Neural cell (in vitro differentiated cells): ENCODE measurements at regions not wholly inside any gene's neighbourhood (a gene's known extent, or its start where the extent isn't known, plus 50 kb on each side); places are given as distances from the start of the nearest gene placed in this dataset.

Source experiments
- H2AFZ ChIP-seq: fragments of 200-600, 300-800 bp; sonication (generic), shearing (Covaris generic); 2 replicates; pipeline ENCODE4 v1.6.0; 2014; ENCODE audit warnings: low read depth, mild to moderate bottlenecking, antibody characterized with exemption, low read length, moderate library complexity
- H3F3A ChIP-seq: fragments of 200-600 bp; shearing (Covaris generic); 2 replicates; pipeline ENCODE4 v1.6.1; 2016; ENCODE audit warnings: mild to moderate bottlenecking, moderate library complexity, mixed read lengths, antibody characterized with exemption, low read length; ENCODE audit not compliant: insufficient read depth, poor library complexity, severe bottlenecking
- H3K27ac ChIP-seq: fragments of 200-600, 300-800 bp; sonication (generic), shearing (Covaris generic); 2 replicates; pipeline ENCODE4 v1.5.1; 2014; ENCODE audit warnings: mild to moderate bottlenecking, low read length, moderate library complexity
- H3K27me3 ChIP-seq: fragments of 300-800, 200-600 bp; sonication (generic), shearing (Covaris generic); 2 replicates; pipeline ENCODE4 v1.6.0; 2014; ENCODE audit warnings: mild to moderate bottlenecking, low read depth, low read length, moderate library complexity; ENCODE audit not compliant: insufficient read depth
- H3K36me3 ChIP-seq: fragments of 300-800, 200-600 bp; sonication (generic), shearing (Covaris generic); 2 replicates; pipeline ENCODE4 v1.5.1; 2014; ENCODE audit warnings: mild to moderate bottlenecking, antibody characterized with exemption, low read length, moderate library complexity; ENCODE audit not compliant: insufficient read depth
- H3K4me2 ChIP-seq: fragments of 300-800, 200-600 bp; sonication (generic), shearing (Covaris generic); 2 replicates; pipeline ENCODE4 v1.6.0; 2014; ENCODE audit warnings: mild to moderate bottlenecking, low read length
- H3K4me3 ChIP-seq: fragments of 300-800, 200-600 bp; sonication (generic), shearing (Covaris generic); 2 replicates; pipeline ENCODE4 v1.5.1; 2014; ENCODE audit warnings: mild to moderate bottlenecking, low read length, moderate library complexity
- H3K79me2 ChIP-seq: fragments of 200-600 bp; shearing (Covaris generic); replicated peaks from 2 replicates; pipeline ENCODE4 v1.6.0; 2014; ENCODE audit warnings: mild to moderate bottlenecking, low read length, moderate library complexity; ENCODE audit not compliant: insufficient read depth
- H3K9ac ChIP-seq: fragments of 300-800, 200-600 bp; sonication (generic), shearing (Covaris generic); 2 replicates; pipeline ENCODE4 v1.6.1; 2016; ENCODE audit warnings: mild to moderate bottlenecking, low read length, mixed read lengths
- H3K9me2 ChIP-seq: fragments of 200-600 bp; shearing (Covaris generic); 2 replicates; pipeline ENCODE4 v1.6.1; 2016; ENCODE audit warnings: mild to moderate bottlenecking, low read length, mixed read lengths; ENCODE audit not compliant: insufficient read depth
- H3K9me3 ChIP-seq: fragments of 200-600, 300-800 bp; sonication (generic), shearing (Covaris generic); 2 replicates; pipeline ENCODE4 v1.6.1; 2016; ENCODE audit warnings: mild to moderate bottlenecking, mixed run types, low read length, moderate library complexity, mixed read lengths
- H4K20me1 ChIP-seq: fragments of 200-600 bp; shearing (Covaris generic); 2 replicates; pipeline ENCODE4 v1.6.1; 2016; ENCODE audit warnings: mild to moderate bottlenecking, mixed run types; ENCODE audit not compliant: insufficient read depth
- CTCF ChIP-seq: fragments of 450-650 bp; IDR thresholded peaks from 2 replicates; pipeline ENCODE4 v1.5.1; 2014; ENCODE audit warnings: antibody characterized with exemption, mild to moderate bottlenecking, moderate library complexity; ENCODE audit not compliant: poor library complexity, severe bottlenecking
- EP300 ChIP-seq: fragments of 450-650 bp; conservative IDR thresholded peaks from 2 replicates; pipeline ENCODE4 v1.6.1; 2014; ENCODE audit warnings: antibody characterized with exemption, mild to moderate bottlenecking, moderate library complexity; ENCODE audit not compliant: poor library complexity, severe bottlenecking
- EZH2 ChIP-seq: fragments of 200-600, 300-800 bp; shearing (Covaris generic), sonication (generic); IDR thresholded peaks from 2 replicates; pipeline ENCODE4 v1.6.1; 2014; ENCODE audit warnings: antibody characterized with exemption, low read length, borderline replicate concordance, mild to moderate bottlenecking; ENCODE audit not compliant: insufficient read depth, poor library complexity, severe bottlenecking
- MXI1 ChIP-seq: fragments of 450-650 bp; conservative IDR thresholded peaks from 2 replicates; pipeline ENCODE4 v1.6.1; 2014; ENCODE audit warnings: antibody characterized with exemption, mild to moderate bottlenecking; ENCODE audit not compliant: poor library complexity, severe bottlenecking
- POLR2AphosphoS5 ChIP-seq: IDR thresholded peaks from 2 replicates; pipeline ENCODE4 v1.6.1; 2012
- RAD21 ChIP-seq: fragments of 450-650 bp; conservative IDR thresholded peaks from 2 replicates; pipeline ENCODE4 v1.6.1; 2014; ENCODE audit warnings: antibody characterized with exemption, mild to moderate bottlenecking, moderate library complexity
- SMC3 ChIP-seq: fragments of 450-650 bp; conservative IDR thresholded peaks from 2 replicates; pipeline ENCODE4 v1.6.1; 2014; ENCODE audit warnings: antibody characterized with exemption, mild to moderate bottlenecking, moderate library complexity; ENCODE audit not compliant: poor library complexity
- TAF1 ChIP-seq: IDR thresholded peaks from 2 replicates; pipeline ENCODE4 v1.6.1; 2012; ENCODE audit warnings: low read depth
- TF ChIP-seq, protein P1 (sequence below): IDR thresholded peaks from 2 replicates; pipeline ENCODE4 v1.6.1; 2012; ENCODE audit warnings: borderline replicate concordance

DNA sequence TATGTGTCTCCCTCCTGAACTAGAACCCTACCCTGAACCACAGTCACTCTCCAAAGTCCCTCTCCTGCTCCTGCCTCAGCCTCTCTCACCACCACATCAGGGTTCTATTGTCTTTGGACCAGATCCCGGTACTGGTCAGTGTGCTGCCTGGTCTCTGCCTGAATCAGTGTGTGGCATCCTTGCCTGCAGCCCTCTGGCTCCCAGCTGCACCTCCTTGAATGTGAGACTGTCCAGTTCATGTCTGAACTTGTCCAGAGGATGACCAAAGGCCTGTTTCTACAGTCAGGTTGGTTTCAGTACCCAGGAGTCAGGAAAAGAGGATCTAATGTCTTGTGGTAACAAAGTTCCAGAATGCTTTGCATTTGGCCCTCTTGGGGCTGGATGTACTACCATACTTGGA lies 76.8 kb upstream of the RANBP3L start:
- H3K9ac ChIP-seq, result no peak overlapping the region
- no peaks in the 10 kb centered on the region for H3K9me2 ChIP-seq
- H4K20me1 ChIP-seq, result no peaks in the 10 kb centered on the region
- H3K36me3 ChIP-seq, result no peaks in the 10 kb centered on the region
- TF ChIP-seq POLR2AphosphoS5 (no peak), RAD21 (no peak), CTCF (no peak), SMC3 (no peak), TAF1 (no peak)
- TF ChIP-seq, protein P1, sequence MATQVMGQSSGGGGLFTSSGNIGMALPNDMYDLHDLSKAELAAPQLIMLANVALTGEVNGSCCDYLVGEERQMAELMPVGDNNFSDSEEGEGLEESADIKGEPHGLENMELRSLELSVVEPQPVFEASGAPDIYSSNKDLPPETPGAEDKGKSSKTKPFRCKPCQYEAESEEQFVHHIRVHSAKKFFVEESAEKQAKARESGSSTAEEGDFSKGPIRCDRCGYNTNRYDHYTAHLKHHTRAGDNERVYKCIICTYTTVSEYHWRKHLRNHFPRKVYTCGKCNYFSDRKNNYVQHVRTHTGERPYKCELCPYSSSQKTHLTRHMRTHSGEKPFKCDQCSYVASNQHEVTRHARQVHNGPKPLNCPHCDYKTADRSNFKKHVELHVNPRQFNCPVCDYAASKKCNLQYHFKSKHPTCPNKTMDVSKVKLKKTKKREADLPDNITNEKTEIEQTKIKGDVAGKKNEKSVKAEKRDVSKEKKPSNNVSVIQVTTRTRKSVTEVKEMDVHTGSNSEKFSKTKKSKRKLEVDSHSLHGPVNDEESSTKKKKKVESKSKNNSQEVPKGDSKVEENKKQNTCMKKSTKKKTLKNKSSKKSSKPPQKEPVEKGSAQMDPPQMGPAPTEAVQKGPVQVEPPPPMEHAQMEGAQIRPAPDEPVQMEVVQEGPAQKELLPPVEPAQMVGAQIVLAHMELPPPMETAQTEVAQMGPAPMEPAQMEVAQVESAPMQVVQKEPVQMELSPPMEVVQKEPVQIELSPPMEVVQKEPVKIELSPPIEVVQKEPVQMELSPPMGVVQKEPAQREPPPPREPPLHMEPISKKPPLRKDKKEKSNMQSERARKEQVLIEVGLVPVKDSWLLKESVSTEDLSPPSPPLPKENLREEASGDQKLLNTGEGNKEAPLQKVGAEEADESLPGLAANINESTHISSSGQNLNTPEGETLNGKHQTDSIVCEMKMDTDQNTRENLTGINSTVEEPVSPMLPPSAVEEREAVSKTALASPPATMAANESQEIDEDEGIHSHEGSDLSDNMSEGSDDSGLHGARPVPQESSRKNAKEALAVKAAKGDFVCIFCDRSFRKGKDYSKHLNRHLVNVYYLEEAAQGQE, result no peak
- H3K27me3 ChIP-seq, result no peaks in the 10 kb centered on the region
- H3K4me2 ChIP-seq, result no peak overlapping the region
- no peak overlapping the region for H3K4me3 ChIP-seq
- no peaks in the 10 kb centered on the region for H3K79me2 ChIP-seq
- no peaks in the 10 kb centered on the region for H3K9me3 ChIP-seq
- H3F3A ChIP-seq, result no peaks in the 10 kb centered on the region
- no peak overlapping the region for H2AFZ ChIP-seq
- no peak overlapping the region for H3K27ac ChIP-seq

DNA sequence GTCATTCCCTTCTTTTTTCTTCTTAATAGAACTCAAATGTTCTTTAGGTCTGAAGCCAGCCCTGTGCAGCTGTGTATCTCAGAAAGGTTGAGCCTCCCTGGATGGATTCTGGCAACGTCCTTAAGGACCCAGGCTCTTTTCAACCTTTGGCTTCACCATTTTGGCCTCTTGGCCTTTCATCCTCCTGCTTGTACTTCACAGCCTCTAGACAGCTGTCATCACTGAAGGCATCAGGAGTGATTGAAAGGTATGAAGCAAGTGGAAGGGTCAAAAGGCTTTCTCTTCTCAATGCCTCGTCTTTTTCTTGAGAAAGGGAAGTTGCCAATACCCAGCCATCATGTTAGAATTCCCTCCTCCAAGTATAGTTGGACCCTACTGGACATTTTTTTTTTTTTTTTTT lies 81.2 kb upstream of the RANBP3L start:
- Histone ChIP-seq H3K36me3 (no peaks in the 10 kb centered on the region), H3K9me2 (no peaks in the 10 kb centered on the region), H3F3A (no peaks in the 10 kb centered on the region), H2AFZ (no peak overlapping the region), H3K9me3 (no peaks in the 10 kb centered on the region), H3K4me3 (no peak overlapping the region), H3K79me2 (no peaks in the 10 kb centered on the region), H3K27me3 (no peaks in the 10 kb centered on the region), H3K4me2 (no peak overlapping the region), H3K9ac (no peak overlapping the region), H3K27ac (no peak overlapping the region), H4K20me1 (no peaks in the 10 kb centered on the region)
- TF ChIP-seq TAF1, result no peak
- TF ChIP-seq EP300, result no peak
- no peak for TF ChIP-seq MXI1
- TF ChIP-seq EZH2, result no peak
- no peak for TF ChIP-seq RAD21
- TF ChIP-seq, protein P1, result no peak
- no peak for TF ChIP-seq POLR2AphosphoS5
- no peak for TF ChIP-seq SMC3
- TF ChIP-seq CTCF, result no peak
